GM12878 (cell line): ENCODE measurements at regions not wholly inside any gene's neighbourhood (a gene's known extent, or its start where the extent isn't known, plus 50 kb on each side); places are given as distances from the start of the nearest gene placed in this dataset.

Experiments
- BRCA1 ChIP-seq: IDR thresholded peaks from 2 replicates; pipeline ENCODE4 v1.6.1; 2011; ENCODE audit warnings: low read depth, low read length, improper control_type of control experiment
- CREM ChIP-seq: IDR thresholded peaks from 2 replicates; pipeline ENCODE4 v1.6.1; 2014; ENCODE audit warnings: antibody characterized with exemption, low read depth
- EP300 ChIP-seq, 2 experiments: fragments of 150-350 bp in 1 of 2; IDR thresholded peaks; 2 replicates each; pipeline ENCODE4 v1.6.1; 2011 to 2012; ENCODE audit warnings: low read depth in 2 of 2, low read length in 2 of 2, borderline replicate concordance in 1 of 2, improper control_type of control experiment in 1 of 2, inconsistent platforms in 1 of 2; ENCODE audit not compliant: control insufficient read depth in 1 of 2
- ETV6 ChIP-seq, 2 experiments: fragments of 450-650 bp in 1 of 2; IDR thresholded peaks in 1 of 2; conservative IDR thresholded peaks in 1 of 2; 2 replicates each; pipeline ENCODE4 v1.6.1; 2014; ENCODE audit warnings: antibody characterized with exemption in 1 of 2, borderline replicate concordance in 1 of 2, low read depth in 1 of 2, mild to moderate bottlenecking in 1 of 2, moderate library complexity in 1 of 2
- JUND ChIP-seq: IDR thresholded peaks from 2 replicates; pipeline ENCODE4 v1.6.1; 2012; ENCODE audit warnings: low read depth, mild to moderate bottlenecking, low read length, improper control_type of control experiment, moderate library complexity
- MXI1 ChIP-seq: fragments of 150-350 bp; IDR thresholded peaks from 2 replicates; pipeline ENCODE4 v1.6.1; 2011; ENCODE audit warnings: low read depth, mild to moderate bottlenecking, inconsistent platforms, low read length, improper control_type of control experiment
- POLR2A ChIP-seq: IDR thresholded peaks from 2 replicates; pipeline ENCODE4 v1.6.1; 2011; ENCODE audit warnings: low read depth, mild to moderate bottlenecking, low read length
- TAF1 ChIP-seq: IDR thresholded peaks from 2 replicates; pipeline ENCODE4 v1.6.1; 2011; ENCODE audit warnings: mild to moderate bottlenecking, low read depth, low read length, borderline replicate concordance
- YBX1 ChIP-seq: fragments of 450-650 bp; IDR thresholded peaks from 2 replicates; pipeline ENCODE4 v1.6.1; 2016; ENCODE audit warnings: antibody characterized with exemption
- ZNF274 ChIP-seq: IDR thresholded peaks from one replicate; pipeline ENCODE4 v1.8.0; 2011; ENCODE audit not compliant: insufficient read length, insufficient read depth
- TF ChIP-seq, protein P1 (sequence below): IDR thresholded peaks from 2 replicates; pipeline ENCODE4 v1.6.1; 2012; ENCODE audit warnings: low read depth, low read length, improper control_type of control experiment
- TF ChIP-seq, protein P2 (sequence below), 3 experiments: IDR thresholded peaks in 2 of 3; conservative IDR thresholded peaks in 1 of 3; 2 replicates each; pipeline ENCODE4 v1.5.1; 2011; ENCODE audit warnings: low read depth in 3 of 3, low read length in 3 of 3, mild to moderate bottlenecking in 3 of 3, control low read depth in 2 of 3, moderate library complexity in 2 of 3, inconsistent platforms in 1 of 3, mixed read lengths in 1 of 3; ENCODE audit not compliant: control insufficient read depth in 2 of 3, insufficient read depth in 1 of 3; ENCODE audit errors: extremely low read depth in 1 of 3
- TF ChIP-seq, protein P3 (sequence below): IDR thresholded peaks from 2 replicates; pipeline ENCODE4 v1.6.1; 2011; ENCODE audit warnings: low read depth, mild to moderate bottlenecking, low read length, moderate library complexity, borderline replicate concordance; ENCODE audit errors: extremely low read depth
- TF ChIP-seq, protein P4 (sequence below): IDR thresholded peaks from 2 replicates; pipeline ENCODE4 v1.6.1; 2012; ENCODE audit warnings: mild to moderate bottlenecking, low read depth, low read length

DNA sequence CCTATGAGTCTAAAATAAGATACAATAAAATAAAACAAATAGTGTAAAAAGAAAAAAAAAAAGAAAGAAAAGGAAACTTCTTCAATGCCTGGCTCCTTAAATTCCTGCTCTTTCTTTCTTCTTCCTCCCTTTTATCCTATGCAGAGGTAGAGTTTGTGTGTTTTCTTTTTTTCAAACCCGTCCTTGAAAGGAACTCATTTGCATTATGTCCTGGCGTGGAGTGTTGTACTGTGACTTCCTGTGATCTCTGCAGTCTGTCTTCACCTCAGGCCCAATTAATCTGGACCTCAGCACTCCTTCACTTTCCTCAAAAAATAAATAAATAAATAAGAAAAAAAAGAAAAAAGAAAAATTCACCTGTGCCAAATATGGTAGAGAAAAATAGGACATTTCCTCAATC, 541.9 kb upstream of the SPTLC3 start:
- TF ChIP-seq, protein P1, sequence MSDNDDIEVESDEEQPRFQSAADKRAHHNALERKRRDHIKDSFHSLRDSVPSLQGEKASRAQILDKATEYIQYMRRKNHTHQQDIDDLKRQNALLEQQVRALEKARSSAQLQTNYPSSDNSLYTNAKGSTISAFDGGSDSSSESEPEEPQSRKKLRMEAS: no peak
- no peak for TF ChIP-seq POLR2A
- TF ChIP-seq YBX1: no peak
- TF ChIP-seq, protein P2, sequence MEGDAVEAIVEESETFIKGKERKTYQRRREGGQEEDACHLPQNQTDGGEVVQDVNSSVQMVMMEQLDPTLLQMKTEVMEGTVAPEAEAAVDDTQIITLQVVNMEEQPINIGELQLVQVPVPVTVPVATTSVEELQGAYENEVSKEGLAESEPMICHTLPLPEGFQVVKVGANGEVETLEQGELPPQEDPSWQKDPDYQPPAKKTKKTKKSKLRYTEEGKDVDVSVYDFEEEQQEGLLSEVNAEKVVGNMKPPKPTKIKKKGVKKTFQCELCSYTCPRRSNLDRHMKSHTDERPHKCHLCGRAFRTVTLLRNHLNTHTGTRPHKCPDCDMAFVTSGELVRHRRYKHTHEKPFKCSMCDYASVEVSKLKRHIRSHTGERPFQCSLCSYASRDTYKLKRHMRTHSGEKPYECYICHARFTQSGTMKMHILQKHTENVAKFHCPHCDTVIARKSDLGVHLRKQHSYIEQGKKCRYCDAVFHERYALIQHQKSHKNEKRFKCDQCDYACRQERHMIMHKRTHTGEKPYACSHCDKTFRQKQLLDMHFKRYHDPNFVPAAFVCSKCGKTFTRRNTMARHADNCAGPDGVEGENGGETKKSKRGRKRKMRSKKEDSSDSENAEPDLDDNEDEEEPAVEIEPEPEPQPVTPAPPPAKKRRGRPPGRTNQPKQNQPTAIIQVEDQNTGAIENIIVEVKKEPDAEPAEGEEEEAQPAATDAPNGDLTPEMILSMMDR (IDR thresholded peaks at IDR 0.05 in 2 of 3, conservative IDR thresholded peaks at IDR 0.05 in 1 of 3; ENCODE audit: control insufficient read depth in 2 of 3, extremely low read depth in 1 of 3, insufficient read depth in 1 of 3, low read depth in 3 of 3, low read length in 3 of 3): no peak
- no peak for TF ChIP-seq JUND
- no peak for TF ChIP-seq EP300 (IDR thresholded peaks at IDR 0.05; ENCODE audit: borderline replicate concordance in 1 of 2, control insufficient read depth in 1 of 2, low read depth in 2 of 2, low read length in 2 of 2)
- no peak for TF ChIP-seq ETV6 (conservative IDR thresholded peaks at IDR 0.05 in 1 of 2, IDR thresholded peaks at IDR 0.05 in 1 of 2; ENCODE audit: borderline replicate concordance in 1 of 2, low read depth in 1 of 2)
- TF ChIP-seq, protein P3, sequence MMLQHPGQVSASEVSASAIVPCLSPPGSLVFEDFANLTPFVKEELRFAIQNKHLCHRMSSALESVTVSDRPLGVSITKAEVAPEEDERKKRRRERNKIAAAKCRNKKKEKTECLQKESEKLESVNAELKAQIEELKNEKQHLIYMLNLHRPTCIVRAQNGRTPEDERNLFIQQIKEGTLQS: no peak
- no peak for TF ChIP-seq MXI1
- TF ChIP-seq BRCA1: no peak
- no peak for TF ChIP-seq CREM
- TF ChIP-seq, protein P4, sequence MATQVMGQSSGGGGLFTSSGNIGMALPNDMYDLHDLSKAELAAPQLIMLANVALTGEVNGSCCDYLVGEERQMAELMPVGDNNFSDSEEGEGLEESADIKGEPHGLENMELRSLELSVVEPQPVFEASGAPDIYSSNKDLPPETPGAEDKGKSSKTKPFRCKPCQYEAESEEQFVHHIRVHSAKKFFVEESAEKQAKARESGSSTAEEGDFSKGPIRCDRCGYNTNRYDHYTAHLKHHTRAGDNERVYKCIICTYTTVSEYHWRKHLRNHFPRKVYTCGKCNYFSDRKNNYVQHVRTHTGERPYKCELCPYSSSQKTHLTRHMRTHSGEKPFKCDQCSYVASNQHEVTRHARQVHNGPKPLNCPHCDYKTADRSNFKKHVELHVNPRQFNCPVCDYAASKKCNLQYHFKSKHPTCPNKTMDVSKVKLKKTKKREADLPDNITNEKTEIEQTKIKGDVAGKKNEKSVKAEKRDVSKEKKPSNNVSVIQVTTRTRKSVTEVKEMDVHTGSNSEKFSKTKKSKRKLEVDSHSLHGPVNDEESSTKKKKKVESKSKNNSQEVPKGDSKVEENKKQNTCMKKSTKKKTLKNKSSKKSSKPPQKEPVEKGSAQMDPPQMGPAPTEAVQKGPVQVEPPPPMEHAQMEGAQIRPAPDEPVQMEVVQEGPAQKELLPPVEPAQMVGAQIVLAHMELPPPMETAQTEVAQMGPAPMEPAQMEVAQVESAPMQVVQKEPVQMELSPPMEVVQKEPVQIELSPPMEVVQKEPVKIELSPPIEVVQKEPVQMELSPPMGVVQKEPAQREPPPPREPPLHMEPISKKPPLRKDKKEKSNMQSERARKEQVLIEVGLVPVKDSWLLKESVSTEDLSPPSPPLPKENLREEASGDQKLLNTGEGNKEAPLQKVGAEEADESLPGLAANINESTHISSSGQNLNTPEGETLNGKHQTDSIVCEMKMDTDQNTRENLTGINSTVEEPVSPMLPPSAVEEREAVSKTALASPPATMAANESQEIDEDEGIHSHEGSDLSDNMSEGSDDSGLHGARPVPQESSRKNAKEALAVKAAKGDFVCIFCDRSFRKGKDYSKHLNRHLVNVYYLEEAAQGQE: no peak
- no peak for TF ChIP-seq ZNF274
- no peak for TF ChIP-seq TAF1
